K562 (cell line): ENCODE measurements at regions not wholly inside any gene's neighbourhood (a gene's known extent, or its start where the extent isn't known, plus 50 kb on each side); places are given as distances from the start of the nearest gene placed in this dataset.

Source experiments
- TCF7 ChIP-seq: sonication (generic); IDR thresholded peaks from 2 replicates; pipeline ENCODE4 v1.6.1; 2016; ENCODE audit warnings: antibody characterized with exemption, borderline replicate concordance
- ZFP36 ChIP-seq: fragments of 150-350 bp; IDR thresholded peaks from 2 replicates; pipeline ENCODE4 v1.6.1; 2018; ENCODE audit warnings: low read length, low read depth; ENCODE audit not compliant: partially characterized antibody
- TF ChIP-seq, protein P1 (sequence below), 3 experiments: IDR thresholded peaks in 2 of 3; conservative IDR thresholded peaks in 1 of 3; 2 replicates each; pipeline ENCODE4 v1.5.1; 2011 to 2012; ENCODE audit warnings: low read length in 3 of 3, mild to moderate bottlenecking in 3 of 3, control low read depth in 2 of 3, improper control_type of control experiment in 1 of 3, inconsistent platforms in 1 of 3, low read depth in 1 of 3, mixed read lengths in 1 of 3, moderate library complexity in 1 of 3; ENCODE audit not compliant: insufficient read depth in 2 of 3
- TF ChIP-seq, protein P2 (sequence below): sonication (generic); formaldehyde crosslinking; IDR thresholded peaks from 2 replicates; pipeline ENCODE4 v1.8.0; 2022; ENCODE audit warnings: missing genetic modification reagents, mild to moderate bottlenecking, borderline replicate concordance

DNA sequence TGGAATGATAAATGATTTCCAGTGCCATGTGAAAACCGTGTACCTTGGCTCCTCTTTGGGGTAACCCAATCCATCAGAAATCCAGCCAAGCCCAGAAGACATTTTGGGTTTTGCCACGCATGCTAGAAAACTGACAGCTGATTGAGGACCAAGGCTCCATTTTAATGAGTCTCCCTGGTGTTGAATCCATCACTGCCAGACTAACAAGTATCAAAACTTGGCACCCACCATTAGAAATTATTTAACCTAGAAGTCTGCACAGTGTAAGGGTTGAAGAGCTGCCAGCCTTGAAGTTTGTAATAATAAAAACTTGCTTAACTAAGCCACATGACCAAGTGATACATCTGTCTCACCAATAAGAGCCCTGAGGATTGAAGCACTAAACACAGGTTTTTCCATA lies 369.9 kb downstream of the DNAH5 start:
- TF ChIP-seq, protein P1, sequence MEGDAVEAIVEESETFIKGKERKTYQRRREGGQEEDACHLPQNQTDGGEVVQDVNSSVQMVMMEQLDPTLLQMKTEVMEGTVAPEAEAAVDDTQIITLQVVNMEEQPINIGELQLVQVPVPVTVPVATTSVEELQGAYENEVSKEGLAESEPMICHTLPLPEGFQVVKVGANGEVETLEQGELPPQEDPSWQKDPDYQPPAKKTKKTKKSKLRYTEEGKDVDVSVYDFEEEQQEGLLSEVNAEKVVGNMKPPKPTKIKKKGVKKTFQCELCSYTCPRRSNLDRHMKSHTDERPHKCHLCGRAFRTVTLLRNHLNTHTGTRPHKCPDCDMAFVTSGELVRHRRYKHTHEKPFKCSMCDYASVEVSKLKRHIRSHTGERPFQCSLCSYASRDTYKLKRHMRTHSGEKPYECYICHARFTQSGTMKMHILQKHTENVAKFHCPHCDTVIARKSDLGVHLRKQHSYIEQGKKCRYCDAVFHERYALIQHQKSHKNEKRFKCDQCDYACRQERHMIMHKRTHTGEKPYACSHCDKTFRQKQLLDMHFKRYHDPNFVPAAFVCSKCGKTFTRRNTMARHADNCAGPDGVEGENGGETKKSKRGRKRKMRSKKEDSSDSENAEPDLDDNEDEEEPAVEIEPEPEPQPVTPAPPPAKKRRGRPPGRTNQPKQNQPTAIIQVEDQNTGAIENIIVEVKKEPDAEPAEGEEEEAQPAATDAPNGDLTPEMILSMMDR (IDR thresholded peaks at IDR 0.05 in 2 of 3, conservative IDR thresholded peaks at IDR 0.05 in 1 of 3; ENCODE audit: insufficient read depth in 2 of 3, low read depth in 1 of 3, low read length in 3 of 3), result no peak
- TF ChIP-seq ZFP36, result no peak
- TF ChIP-seq, protein P2, sequence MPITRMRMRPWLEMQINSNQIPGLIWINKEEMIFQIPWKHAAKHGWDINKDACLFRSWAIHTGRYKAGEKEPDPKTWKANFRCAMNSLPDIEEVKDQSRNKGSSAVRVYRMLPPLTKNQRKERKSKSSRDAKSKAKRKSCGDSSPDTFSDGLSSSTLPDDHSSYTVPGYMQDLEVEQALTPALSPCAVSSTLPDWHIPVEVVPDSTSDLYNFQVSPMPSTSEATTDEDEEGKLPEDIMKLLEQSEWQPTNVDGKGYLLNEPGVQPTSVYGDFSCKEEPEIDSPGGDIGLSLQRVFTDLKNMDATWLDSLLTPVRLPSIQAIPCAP, result no peak
- TF ChIP-seq TCF7, result no peak
